ENCODE measurements at regions not wholly inside any gene's neighbourhood (a gene's known extent, or its start where the extent isn't known, plus 50 kb on each side); places are given as distances from the start of the nearest gene placed in this dataset.

DNA sequence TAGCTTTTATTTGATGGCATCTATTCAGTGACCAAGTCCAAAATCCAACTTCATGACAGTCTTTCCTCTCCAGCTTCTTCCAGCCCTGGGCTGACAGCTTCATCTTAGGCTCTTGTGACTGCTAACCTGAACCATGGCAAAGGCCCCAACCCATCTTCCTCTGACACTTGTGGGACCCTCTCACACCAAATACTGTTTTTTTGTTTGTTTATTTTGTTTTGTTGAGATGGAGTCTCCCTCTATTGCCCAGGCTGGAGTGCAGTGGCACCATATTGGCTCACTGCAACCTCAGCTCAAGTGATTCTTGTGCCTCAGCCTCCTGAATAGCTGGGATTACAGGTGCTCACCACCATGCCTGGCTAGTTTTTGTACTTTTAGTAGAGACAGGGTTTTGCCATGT, 265.2 kb downstream of the GATA3 start:
- intact Hi-C loops (cut with micrococcal nuclease) (no loop called here), dilution Hi-C loops (cut with HindIII; ENCODE audit: low sequenced_read_pairs, unreplicated experiment) (no loop called here), in situ Hi-C loops (cut with MboI; ENCODE audit: low sequenced_read_pairs) (no loop called here)
- Histone ChIP-seq H3K18ac (ENCODE audit: low read depth, low read length) (no peak overlapping the region), H3K4me2 (ENCODE audit: low read depth, low read length) (no peak overlapping the region), H3K4me1 (ENCODE audit: control insufficient read depth, insufficient read depth, low read length) (no peaks in the 10 kb centered on the region), H3K9ac (ENCODE audit: low read depth, low read length) (no peak overlapping the region), H2BK5ac (ENCODE audit: low read depth, low read length, poor library complexity, severe bottlenecking) (no peak overlapping the region), H3K56ac (ENCODE audit: extremely low read depth, insufficient read depth, low read length) (no peak overlapping the region), H3K9me3 (ENCODE audit: control insufficient read depth, insufficient read depth, low read length) (peaks cover 5% of the 10 kb centered on the region), H4K5ac (ENCODE audit: low read depth, low read length) (no peak overlapping the region), H2BK20ac (ENCODE audit: low read depth, low read length) (no peak overlapping the region), H3K79me1 (ENCODE audit: low read depth in 1 of 2, low read length in 2 of 2) (no peaks in the 10 kb centered on the region), H3K4me3 (ENCODE audit: insufficient read depth, low read depth, low read length) (no peak overlapping the region), H3K27ac (ENCODE audit: insufficient read depth, low read length) (no peak overlapping the region), H3K36me3 (ENCODE audit: control insufficient read depth, insufficient read depth, low read length) (no peaks in the 10 kb centered on the region), H4K91ac (ENCODE audit: insufficient read depth, low read depth, low read length) (no peak overlapping the region), H3K4ac (ENCODE audit: low read depth, low read length) (no peak overlapping the region), H3K14ac (replicated peaks; ENCODE audit: low read depth, low read length) (no peak overlapping the region), H4K20me1 (ENCODE audit: insufficient read depth, low read length) (no peaks in the 10 kb centered on the region), H2BK15ac (ENCODE audit: low read depth, low read length) (no peak overlapping the region), H3K23ac (ENCODE audit: low read depth, low read length) (no peak overlapping the region), H3K9me1 (ENCODE audit: insufficient read depth, low read length) (no peaks in the 10 kb centered on the region), H4K8ac (ENCODE audit: low read depth in 2 of 2, low read length in 2 of 2) (no peak overlapping the region), H2AFZ (replicated peaks; ENCODE audit: low read length, poor library complexity) (no peak overlapping the region), H3K27me3 (ENCODE audit: control insufficient read depth, insufficient read depth, low read length) (no peaks in the 10 kb centered on the region), H2AK9ac (replicated peaks; ENCODE audit: low read depth, low read length, poor library complexity) (no peak overlapping the region), H2AK5ac (ENCODE audit: low read depth, low read length) (no peak overlapping the region), H2BK120ac (ENCODE audit: low read depth, low read length) (no peak overlapping the region)
- TF ChIP-seq, protein P1, sequence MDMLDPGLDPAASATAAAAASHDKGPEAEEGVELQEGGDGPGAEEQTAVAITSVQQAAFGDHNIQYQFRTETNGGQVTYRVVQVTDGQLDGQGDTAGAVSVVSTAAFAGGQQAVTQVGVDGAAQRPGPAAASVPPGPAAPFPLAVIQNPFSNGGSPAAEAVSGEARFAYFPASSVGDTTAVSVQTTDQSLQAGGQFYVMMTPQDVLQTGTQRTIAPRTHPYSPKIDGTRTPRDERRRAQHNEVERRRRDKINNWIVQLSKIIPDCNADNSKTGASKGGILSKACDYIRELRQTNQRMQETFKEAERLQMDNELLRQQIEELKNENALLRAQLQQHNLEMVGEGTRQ (IDR thresholded peaks at IDR 0.05; ENCODE audit: low read depth, low read length) = no peak
- TF ChIP-seq MAZ (IDR thresholded peaks at IDR 0.05; ENCODE audit: borderline replicate concordance, low read depth, low read length) = no peak
- TF ChIP-seq, protein P2, sequence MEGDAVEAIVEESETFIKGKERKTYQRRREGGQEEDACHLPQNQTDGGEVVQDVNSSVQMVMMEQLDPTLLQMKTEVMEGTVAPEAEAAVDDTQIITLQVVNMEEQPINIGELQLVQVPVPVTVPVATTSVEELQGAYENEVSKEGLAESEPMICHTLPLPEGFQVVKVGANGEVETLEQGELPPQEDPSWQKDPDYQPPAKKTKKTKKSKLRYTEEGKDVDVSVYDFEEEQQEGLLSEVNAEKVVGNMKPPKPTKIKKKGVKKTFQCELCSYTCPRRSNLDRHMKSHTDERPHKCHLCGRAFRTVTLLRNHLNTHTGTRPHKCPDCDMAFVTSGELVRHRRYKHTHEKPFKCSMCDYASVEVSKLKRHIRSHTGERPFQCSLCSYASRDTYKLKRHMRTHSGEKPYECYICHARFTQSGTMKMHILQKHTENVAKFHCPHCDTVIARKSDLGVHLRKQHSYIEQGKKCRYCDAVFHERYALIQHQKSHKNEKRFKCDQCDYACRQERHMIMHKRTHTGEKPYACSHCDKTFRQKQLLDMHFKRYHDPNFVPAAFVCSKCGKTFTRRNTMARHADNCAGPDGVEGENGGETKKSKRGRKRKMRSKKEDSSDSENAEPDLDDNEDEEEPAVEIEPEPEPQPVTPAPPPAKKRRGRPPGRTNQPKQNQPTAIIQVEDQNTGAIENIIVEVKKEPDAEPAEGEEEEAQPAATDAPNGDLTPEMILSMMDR (conservative IDR thresholded peaks at IDR 0.05; ENCODE audit: low read depth, low read length) = no peak
- TF ChIP-seq CHD1 (IDR thresholded peaks at IDR 0.05; ENCODE audit: low read depth, low read length) = no peak
- no peak for TF ChIP-seq FOS (IDR thresholded peaks at IDR 0.05; ENCODE audit: low read depth, low read length)
- no peak for TF ChIP-seq CEBPB (IDR thresholded peaks at IDR 0.05; ENCODE audit: low read depth, low read length)
- no peak for TF ChIP-seq RAD21 (IDR thresholded peaks at IDR 0.05; ENCODE audit: low read length)
- TF ChIP-seq MAFK (IDR thresholded peaks at IDR 0.05; ENCODE audit: low read depth, low read length) = no peak
- TF ChIP-seq, protein P3, sequence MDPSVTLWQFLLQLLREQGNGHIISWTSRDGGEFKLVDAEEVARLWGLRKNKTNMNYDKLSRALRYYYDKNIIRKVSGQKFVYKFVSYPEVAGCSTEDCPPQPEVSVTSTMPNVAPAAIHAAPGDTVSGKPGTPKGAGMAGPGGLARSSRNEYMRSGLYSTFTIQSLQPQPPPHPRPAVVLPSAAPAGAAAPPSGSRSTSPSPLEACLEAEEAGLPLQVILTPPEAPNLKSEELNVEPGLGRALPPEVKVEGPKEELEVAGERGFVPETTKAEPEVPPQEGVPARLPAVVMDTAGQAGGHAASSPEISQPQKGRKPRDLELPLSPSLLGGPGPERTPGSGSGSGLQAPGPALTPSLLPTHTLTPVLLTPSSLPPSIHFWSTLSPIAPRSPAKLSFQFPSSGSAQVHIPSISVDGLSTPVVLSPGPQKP (IDR thresholded peaks at IDR 0.05; ENCODE audit: borderline replicate concordance, low read depth, low read length) = no peak
- TF ChIP-seq NFE2L2 (IDR thresholded peaks at IDR 0.05; ENCODE audit: low read depth, low read length) = no peak
- no peak for TF ChIP-seq POLR2A (IDR thresholded peaks at IDR 0.05; ENCODE audit: low read depth, low read length)
- no peak for TF ChIP-seq SMC3 (IDR thresholded peaks at IDR 0.05; ENCODE audit: low read depth, low read length)
- TF ChIP-seq BHLHE40 (IDR thresholded peaks at IDR 0.05; ENCODE audit: low read depth, low read length) = no peak
- no peak for TF ChIP-seq RCOR1 (IDR thresholded peaks at IDR 0.05; ENCODE audit: insufficient replicate concordance, low read length)
- no peak for TF ChIP-seq RFX5 (IDR thresholded peaks at IDR 0.05; ENCODE audit: low read depth, low read length)
- no peak for TF ChIP-seq MXI1 (IDR thresholded peaks at IDR 0.05; ENCODE audit: borderline replicate concordance, low read depth, low read length)
- no peak for DNase-seq
- ChIA-PET CTCF (interaction anchor here (0.5 kb wide), 1 partner anchor 152 kb away, joined by 3 read pairs; no protein-coding TSS in a partner anchor), POLR2A (ENCODE audit: unreplicated experiment) (no interaction called here)
- no peak for ATAC-seq (ENCODE audit: low read depth)
- BruUV-seq (replicated peaks) = no TSS peak

Data from IMR-90 (cell line).